Liver (tissue), 8 donors: ENCODE measurements at regions not wholly inside any gene's neighbourhood (a gene's known extent, or its start where the extent isn't known, plus 50 kb on each side); places are given as distances from the start of the nearest gene placed in this dataset.

ENCODE experiments used
- DNase-seq: peaks from one replicate; pipeline ENCODE4 v3.0.0-alpha.2; 2017; ENCODE audit warnings: low spot score
- H3K27ac ChIP-seq, 2 donors: one replicate each; pipeline ENCODE4 v1.7.0; 2013; ENCODE audit warnings: inconsistent platforms in 2 of 2, low read length in 2 of 2, control low read depth in 1 of 2, low read depth in 1 of 2, mild to moderate bottlenecking in 1 of 2
- H3K27me3 ChIP-seq, 4 donors: one replicate each; pipeline versions ENCODE4 v1.6.1 to v1.7.0; 2013; ENCODE audit warnings: low read length in 3 of 4, inconsistent platforms in 1 of 4, mild to moderate bottlenecking in 1 of 4, moderate library complexity in 1 of 4; ENCODE audit not compliant: control insufficient read depth in 4 of 4, insufficient read depth in 4 of 4
- H3K36me3 ChIP-seq, 4 donors: one replicate each; pipeline versions ENCODE4 v1.6.1 to v1.7.0; 2013; ENCODE audit warnings: low read length in 3 of 4, mild to moderate bottlenecking in 3 of 4, low read depth in 1 of 4, moderate library complexity in 1 of 4; ENCODE audit not compliant: control insufficient read depth in 4 of 4, insufficient read depth in 3 of 4
- H3K4me1 ChIP-seq, 4 donors: one replicate each; pipeline versions ENCODE4 v1.6.1 to v1.7.0; 2013; ENCODE audit warnings: low read length in 3 of 4, mild to moderate bottlenecking in 3 of 4, moderate library complexity in 1 of 4; ENCODE audit not compliant: control insufficient read depth in 4 of 4, insufficient read depth in 4 of 4
- H3K4me3 ChIP-seq, 3 donors: one replicate each; pipeline versions ENCODE4 v1.6.1 to v1.7.0; 2013; ENCODE audit warnings: low read length in 3 of 3, control low read depth in 1 of 3, low read depth in 1 of 3, mild to moderate bottlenecking in 1 of 3
- H3K9ac ChIP-seq, 2 donors: one replicate each; pipeline ENCODE4 v1.7.0; 2013; ENCODE audit warnings: low read length in 2 of 2, mild to moderate bottlenecking in 2 of 2, moderate library complexity in 2 of 2, control low read depth in 1 of 2, low read depth in 1 of 2
- H3K9me3 ChIP-seq, 4 donors: one replicate each; pipeline versions ENCODE4 v1.6.1 to v1.7.0; 2013; ENCODE audit warnings: low read length in 3 of 4; ENCODE audit not compliant: control insufficient read depth in 4 of 4
- ATF3 ChIP-seq: IDR thresholded peaks from 2 replicates; pipeline ENCODE4 v1.6.1; 2016; ENCODE audit warnings: antibody characterized with exemption
- CTCF ChIP-seq: fragments of 150-350 bp; IDR thresholded peaks from 2 replicates; pipeline ENCODE4 v1.5.1; 2017; ENCODE audit warnings: improper control_type of control experiment, low read depth, low read length; ENCODE audit not compliant: missing input control
- EGR1 ChIP-seq, 2 donors: IDR thresholded peaks; 2 replicates each; pipeline ENCODE4 v1.6.1; 2016 to 2018; ENCODE audit warnings: antibody characterized with exemption in 2 of 2, low read depth in 2 of 2
- FOXA1 ChIP-seq: IDR thresholded peaks from 2 replicates; pipeline ENCODE4 v1.6.1; 2016; ENCODE audit warnings: antibody characterized with exemption
- FOXA2 ChIP-seq: IDR thresholded peaks from 2 replicates; pipeline ENCODE4 v1.6.1; 2016; ENCODE audit warnings: antibody characterized with exemption
- GABPA ChIP-seq, 2 donors: IDR thresholded peaks in 1 of 2; conservative IDR thresholded peaks in 1 of 2; 2 replicates each; pipeline ENCODE4 v1.6.1; 2016; ENCODE audit warnings: antibody characterized with exemption in 2 of 2, mild to moderate bottlenecking in 1 of 2, moderate library complexity in 1 of 2
- HNF4A ChIP-seq, 2 donors: conservative IDR thresholded peaks; 2 replicates each; pipeline ENCODE4 v1.6.1; 2016; ENCODE audit warnings: antibody characterized with exemption in 2 of 2, mild to moderate bottlenecking in 2 of 2
- HNF4G ChIP-seq: IDR thresholded peaks from 2 replicates; pipeline ENCODE4 v1.6.1; 2016; ENCODE audit warnings: antibody characterized with exemption
- JUND ChIP-seq, 2 donors: IDR thresholded peaks; 2 replicates each; pipeline ENCODE4 v1.6.1; 2016; ENCODE audit warnings: antibody characterized with exemption in 2 of 2
- MAX ChIP-seq: IDR thresholded peaks from 2 replicates; pipeline ENCODE4 v1.6.1; 2016; ENCODE audit warnings: antibody characterized with exemption
- NR2F2 ChIP-seq: IDR thresholded peaks from 2 replicates; pipeline ENCODE4 v1.6.1; 2016; ENCODE audit warnings: antibody characterized with exemption
- RAD21 ChIP-seq, 2 donors: IDR thresholded peaks; 2 replicates each; pipeline ENCODE4 v1.6.1; 2016; ENCODE audit warnings: antibody characterized with exemption in 2 of 2, mild to moderate bottlenecking in 2 of 2
- REST ChIP-seq: IDR thresholded peaks from 2 replicates; pipeline ENCODE4 v1.6.1; 2016; ENCODE audit warnings: antibody characterized with exemption, mild to moderate bottlenecking
- RXRA ChIP-seq, 2 donors: IDR thresholded peaks; 2 replicates each; pipeline ENCODE4 v1.6.1; 2017 to 2018; ENCODE audit warnings: antibody characterized with exemption in 2 of 2, mild to moderate bottlenecking in 1 of 2
- SP1 ChIP-seq: IDR thresholded peaks from 2 replicates; pipeline ENCODE4 v1.6.1; 2018; ENCODE audit warnings: antibody characterized with exemption, mild to moderate bottlenecking
- TAF1 ChIP-seq: conservative IDR thresholded peaks from 2 replicates; pipeline ENCODE4 v1.6.1; 2016; ENCODE audit warnings: antibody characterized with exemption, mild to moderate bottlenecking
- YY1 ChIP-seq: IDR thresholded peaks from 2 replicates; pipeline ENCODE4 v1.6.1; 2016; ENCODE audit warnings: antibody characterized with exemption, mild to moderate bottlenecking
- ZBTB33 ChIP-seq: IDR thresholded peaks from 2 replicates; pipeline ENCODE4 v1.6.1; 2016; ENCODE audit warnings: antibody characterized with exemption
- WGBS: extraction: QIAGEN DNeasy Blood & Tissue Kit; methylation state at CpG from one replicate; pipeline ENCODE4 v1.1.7; 2013; 5-methylcytosine and 5-hydroxymethylcytosine counted together
- donor health status: healthy.
- donor health status: healthy.
- donor health status: healthy.
- donor health status: healthy.
- donor health status: healthy.

GRCh38 chr6:51161752-51162151 is 343.1 kb downstream of the TFAP2B start:
- Histone ChIP-seq H3K9ac (no peak overlapping the region), H3K27me3 (no peaks in the 10 kb centered on the region), H3K4me3 (no peak overlapping the region), H3K4me1 (peaks cover 3 to 24% (median 10%) of the 10 kb centered on the region in 4 donors), H3K36me3 (no peaks in the 10 kb centered on the region), H3K27ac (no peak overlapping the region), H3K9me3 (no peaks in the 10 kb centered on the region)
- no peak for TF ChIP-seq JUND (IDR thresholded peaks at IDR 0.05)
- no peak for TF ChIP-seq NR2F2
- no peak for TF ChIP-seq RXRA (IDR thresholded peaks at IDR 0.05)
- no peak for TF ChIP-seq FOXA1
- no peak for TF ChIP-seq TAF1
- TF ChIP-seq GABPA (IDR thresholded peaks at IDR 0.05 in 1 of 2, conservative IDR thresholded peaks at IDR 0.05 in 1 of 2) = no peak
- TF ChIP-seq MAX = no peak
- no peak for TF ChIP-seq FOXA2
- TF ChIP-seq SP1 = no peak
- no peak for TF ChIP-seq ZBTB33
- no peak for DNase-seq

GRCh38 chr6:51163843-51164529 is 345.3 kb downstream of the TFAP2B start:
- no peaks in the 10 kb centered on the region for H3K9me3 ChIP-seq
- DNase-seq = no peak
- no peak overlapping the region for H3K4me3 ChIP-seq
- TF ChIP-seq HNF4A (conservative IDR thresholded peaks at IDR 0.05) = peak; percentile 59 to 80
- peak; percentile 18 for TF ChIP-seq NR2F2
- no peak for TF ChIP-seq CTCF
- peak; percentile 36 for TF ChIP-seq SP1
- peak; percentile 32 for TF ChIP-seq FOXA1
- TF ChIP-seq RXRA (IDR thresholded peaks at IDR 0.05) = peak; percentile 33 to 64
- no peak for TF ChIP-seq REST
- TF ChIP-seq MAX = peak; percentile 83
- no peak for TF ChIP-seq GABPA (IDR thresholded peaks at IDR 0.05 in 1 of 2, conservative IDR thresholded peaks at IDR 0.05 in 1 of 2)
- TF ChIP-seq FOXA2 = peak; percentile 77
- peak; percentile 57 for TF ChIP-seq ZBTB33
- peak; percentile 35 to 55 for TF ChIP-seq RAD21 (IDR thresholded peaks at IDR 0.05)
- peak; percentile 27 to 93 for TF ChIP-seq EGR1 (IDR thresholded peaks at IDR 0.05; ENCODE audit: low read depth in 2 of 2)
- TF ChIP-seq TAF1 = no peak
- TF ChIP-seq ATF3 = no peak
- TF ChIP-seq HNF4G = peak; percentile 20
- peak; percentile 72 to 96 for TF ChIP-seq JUND (IDR thresholded peaks at IDR 0.05)
- TF ChIP-seq YY1 = peak; percentile 69
- no peaks in the 10 kb centered on the region for H3K36me3 ChIP-seq
- 42% methylated on average over 6 of the region's 6 CpGs for WGBS
- no peak overlapping the region for H3K9ac ChIP-seq
- no peaks in the 10 kb centered on the region for H3K27me3 ChIP-seq
- peaks cover 3 to 24% (median 10%) of the 10 kb centered on the region in 4 donors for H3K4me1 ChIP-seq
- H3K27ac ChIP-seq = no peak overlapping the region
